GM20431 (cell line): ENCODE measurements at regions not wholly inside any gene's neighbourhood (a gene's known extent, or its start where the extent isn't known, plus 50 kb on each side); places are given as distances from the start of the nearest gene placed in this dataset.
"Not testable (repeated sequence)": the region's sequence is repeated elsewhere in the genome, so short reads cannot be mapped to it uniquely, and the experiment has no call there.

ENCODE experiments used
- in situ Hi-C: fragments of 300-500 bp; cut with MseI, MboI; formaldehyde crosslinking; loops from one replicate; pipeline ENCODE4 v1.15.0; 2020; ENCODE audit warnings: low sequenced_read_pairs; ENCODE audit not compliant: unreplicated experiment

- in situ Hi-C loops: not testable (repeated sequence)
Observed at GRCh38 chr11:79606461-79606860, 165.6 kb upstream of the TENM4 start.

DNA sequence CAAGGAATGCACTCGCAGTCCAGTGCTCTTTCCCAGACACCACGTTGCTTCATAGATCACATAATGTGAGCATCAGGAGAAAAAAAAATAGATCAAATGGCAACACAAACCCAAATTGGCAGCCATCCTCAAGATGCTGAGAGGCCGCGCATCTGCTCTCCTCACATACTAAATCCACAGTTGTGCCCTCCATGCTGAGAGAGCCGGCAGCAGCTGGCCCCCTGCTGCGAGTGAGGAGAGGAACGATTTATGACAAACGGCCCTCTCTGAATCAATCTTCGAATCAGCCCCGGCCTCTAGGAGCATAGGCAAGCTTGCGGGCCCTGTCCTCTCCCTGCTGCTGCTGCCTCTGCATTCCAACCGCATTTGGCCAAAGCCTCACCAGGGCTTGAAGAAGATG, 159.9 kb upstream of the TENM4 start:
- in situ Hi-C loops: no loop called here

DNA sequence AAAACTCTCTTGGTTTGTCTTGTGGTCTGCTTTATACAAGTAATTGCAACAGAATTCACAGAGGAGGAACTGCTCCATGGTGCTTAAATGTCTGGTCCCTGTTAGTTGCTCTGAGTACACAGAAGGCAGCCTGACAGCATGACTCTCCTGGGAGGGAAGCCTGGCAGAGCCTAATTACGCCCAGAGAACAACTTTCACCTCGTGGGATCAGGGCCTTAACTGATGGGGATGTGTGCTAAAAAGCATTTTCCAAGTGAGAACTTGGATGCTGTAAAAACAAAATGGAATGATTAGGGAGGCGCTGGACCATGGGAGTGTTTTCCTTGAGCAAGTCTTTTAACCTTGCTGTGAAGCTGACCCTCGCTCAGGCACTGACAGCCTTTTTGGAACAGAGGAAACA, 154.0 kb upstream of the TENM4 start:
- in situ Hi-C loops: no loop called here

DNA sequence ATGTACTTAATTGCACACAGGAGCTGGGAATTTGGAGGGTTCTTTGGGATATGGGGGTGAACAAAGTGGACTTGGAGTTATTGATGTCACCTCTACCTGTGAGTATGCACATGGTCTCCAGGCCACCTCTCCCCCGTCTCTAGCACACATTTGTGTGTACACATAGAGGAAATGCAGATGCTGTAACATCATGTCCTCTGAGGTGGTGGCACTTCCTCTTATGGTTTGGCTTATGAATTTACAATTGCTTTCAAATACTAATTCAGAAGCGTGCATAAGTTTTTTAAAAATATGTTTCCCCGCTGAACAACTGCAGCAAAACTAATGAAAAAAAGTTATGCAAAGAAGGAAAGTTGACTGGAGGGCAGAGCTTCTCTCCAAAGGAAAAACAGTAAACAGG, 152.0 kb upstream of the TENM4 start:
- in situ Hi-C loops: no loop called here

DNA sequence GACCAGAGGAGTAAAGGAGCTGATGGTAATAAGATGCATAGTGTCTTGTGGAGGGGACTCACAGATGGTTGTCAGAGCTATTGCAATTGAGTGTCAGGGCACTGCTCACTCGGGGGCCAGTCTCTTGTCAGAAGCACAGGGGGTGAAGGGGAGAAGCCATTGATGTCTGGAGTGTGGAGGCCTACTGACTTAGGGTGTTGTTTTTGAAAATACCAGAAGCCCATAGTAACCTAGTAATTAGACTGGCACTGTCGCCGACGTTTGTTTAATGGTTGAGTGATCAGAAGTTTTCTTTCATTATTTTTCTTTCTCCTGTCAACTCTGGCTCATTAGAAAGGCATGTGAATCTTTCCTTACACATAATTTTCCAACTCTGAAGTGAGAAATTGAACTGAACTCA, 151.6 kb upstream of the TENM4 start:
- in situ Hi-C loops: no loop called here

DNA sequence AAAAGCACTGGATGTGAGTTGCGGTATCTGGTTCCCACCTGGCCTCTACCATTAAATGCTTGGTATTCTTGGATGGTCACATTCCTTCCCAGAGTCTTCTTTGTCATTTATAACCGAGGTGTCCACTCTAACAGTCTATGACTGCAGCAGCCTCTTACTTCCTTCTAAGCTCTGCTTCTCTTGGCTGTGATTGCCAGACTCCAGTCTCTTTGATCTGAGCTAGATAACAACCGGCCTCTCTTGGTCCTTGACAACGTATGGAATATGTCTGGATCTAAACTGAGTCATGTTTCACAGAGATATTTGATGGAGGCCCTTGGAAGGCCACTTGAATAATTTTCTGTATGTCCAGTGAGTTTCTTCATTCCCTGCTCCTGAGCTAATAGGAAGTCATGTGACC, 141.6 kb upstream of the TENM4 start:
- in situ Hi-C loops: no loop called here

- in situ Hi-C loops: no loop called here
Observed at GRCh38 chr11:79579063-79579462, 138.2 kb upstream of the TENM4 start.

DNA sequence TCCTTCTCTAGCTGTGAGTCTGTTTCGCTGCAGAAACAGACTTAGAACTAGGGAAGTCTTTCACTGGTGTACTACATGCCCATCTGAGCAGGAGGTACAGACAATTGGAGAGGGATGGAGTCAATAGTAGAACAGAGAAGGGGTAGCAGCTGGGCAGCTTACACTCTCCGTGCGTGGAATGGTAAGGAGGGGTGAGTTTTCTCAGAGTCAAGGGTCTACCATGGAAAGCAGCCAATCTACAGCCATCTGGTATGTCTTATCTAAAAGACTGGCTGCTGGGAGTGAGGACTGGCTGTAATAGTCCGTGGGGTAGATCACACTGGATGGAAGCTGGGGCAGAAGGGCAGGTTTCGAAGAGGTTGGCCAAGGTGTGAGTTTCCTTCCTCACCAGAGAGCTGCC, 137.3 kb upstream of the TENM4 start:
- in situ Hi-C loops: no loop called here

DNA sequence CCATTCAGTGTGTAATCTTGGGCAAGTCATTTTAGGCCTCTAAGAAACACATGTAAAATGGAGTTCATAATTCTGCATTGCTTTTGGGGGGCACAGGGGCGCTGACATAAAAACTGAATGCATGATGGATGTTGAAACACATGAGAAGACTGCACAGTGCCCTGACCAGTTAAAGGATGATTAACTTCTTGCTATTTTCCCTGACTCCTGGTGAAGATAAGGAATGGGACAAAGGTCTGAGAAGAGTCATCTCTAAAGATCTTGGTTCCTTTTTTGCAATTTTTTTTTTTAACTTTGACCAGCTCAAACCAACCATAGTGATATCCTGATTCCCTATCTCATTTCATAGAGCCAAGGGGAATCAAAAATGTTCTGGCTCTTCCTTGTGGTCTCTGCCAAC, 134.9 kb upstream of the TENM4 start:
- in situ Hi-C loops: no loop called here

- in situ Hi-C loops: no loop called here
Observed at GRCh38 chr11:79570104-79570503, 129.3 kb upstream of the TENM4 start.

GRCh38 chr11:79564288-79564925, 123.6 kb upstream of the TENM4 start:
- in situ Hi-C loops: no loop called here

DNA sequence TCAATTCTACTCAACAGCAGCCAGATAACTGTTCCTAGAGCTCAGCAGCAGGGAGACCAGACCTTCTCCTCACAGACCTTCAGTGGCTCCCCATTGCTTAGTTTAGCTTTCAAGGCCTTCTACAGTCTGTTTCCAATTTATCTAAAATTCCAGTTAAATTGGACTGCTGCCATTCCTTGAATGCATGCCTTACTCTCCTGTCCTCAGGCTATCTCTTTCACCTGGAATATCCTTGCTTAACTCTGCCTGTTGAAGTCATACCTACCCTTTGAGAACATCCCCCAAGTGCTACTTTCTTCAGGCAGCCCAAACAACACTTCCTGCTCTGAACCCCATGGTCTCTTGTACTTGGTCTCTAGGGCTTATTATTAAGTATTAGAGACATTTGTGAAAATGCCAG, 120.7 kb upstream of the TENM4 start:
- in situ Hi-C loops: no loop called here

DNA sequence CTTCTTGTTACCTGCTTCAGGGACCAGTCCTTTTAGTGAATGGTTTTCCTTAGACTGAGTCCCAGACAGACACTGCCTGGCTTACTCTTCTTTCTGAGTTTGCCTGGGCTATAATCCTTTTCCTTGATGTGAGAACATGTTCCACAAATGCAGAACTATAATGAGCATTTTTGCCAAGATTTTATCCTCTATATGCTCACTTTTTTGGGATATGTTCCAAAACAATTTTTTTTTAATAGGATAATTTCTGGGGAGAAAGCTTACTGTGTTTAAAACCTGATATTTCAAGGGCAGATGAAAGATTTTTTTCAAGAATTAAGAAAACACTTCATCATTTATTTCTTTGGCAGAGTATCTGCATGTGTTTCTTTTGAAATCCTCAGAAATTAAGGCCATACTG, 110.0 kb upstream of the TENM4 start:
- in situ Hi-C loops: no loop called here

- in situ Hi-C loops: no loop called here
Observed at GRCh38 chr11:79547256-79547655, 106.4 kb upstream of the TENM4 start.

DNA sequence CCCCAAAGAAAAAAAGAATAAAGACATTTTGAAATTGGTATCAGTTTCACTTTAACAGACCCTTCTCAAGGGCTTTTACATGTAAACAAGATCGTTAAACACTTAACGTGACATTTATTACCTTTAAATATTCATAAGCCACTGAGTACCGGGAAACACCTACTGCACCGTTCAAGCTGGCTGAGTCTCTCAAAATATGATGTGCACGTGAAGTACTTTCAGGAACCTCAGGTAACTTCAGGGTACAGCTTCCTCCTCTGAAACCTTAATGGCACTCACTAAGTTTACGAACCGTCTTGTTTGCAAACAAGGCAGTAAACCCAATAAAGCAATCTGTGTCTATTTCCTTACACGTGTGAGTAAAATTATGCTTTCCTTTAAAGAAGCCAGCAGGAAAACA, 105.5 kb upstream of the TENM4 start:
- in situ Hi-C loops: no loop called here

- in situ Hi-C loops: no loop called here
Observed at GRCh38 chr11:79544361-79544760, 103.5 kb upstream of the TENM4 start.

- in situ Hi-C loops: no loop called here
Observed at GRCh38 chr11:79543101-79543500, 102.3 kb upstream of the TENM4 start.

DNA sequence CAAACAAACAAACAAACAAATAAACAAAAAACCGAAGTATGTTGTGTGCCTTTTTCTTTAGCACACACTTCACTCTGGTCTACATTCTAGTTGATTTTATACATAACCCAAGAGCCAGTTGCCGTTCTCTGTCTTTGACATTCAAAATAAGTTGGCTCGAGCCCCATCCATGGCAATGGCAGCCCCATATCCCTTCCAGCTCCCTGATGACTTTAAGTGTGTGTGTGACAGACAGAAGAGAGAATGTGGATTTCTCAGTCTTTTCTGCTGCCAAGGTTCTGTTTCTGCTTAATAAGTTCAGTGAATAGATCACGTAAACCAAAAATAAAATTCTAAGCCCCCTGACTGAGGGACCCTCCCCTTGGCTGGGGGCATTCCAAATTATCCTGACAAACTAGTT, 100.6 kb upstream of the TENM4 start:
- in situ Hi-C loops: no loop called here

- in situ Hi-C loops: no loop called here
Observed at GRCh38 chr11:79538775-79539174, 97.9 kb upstream of the TENM4 start.

DNA sequence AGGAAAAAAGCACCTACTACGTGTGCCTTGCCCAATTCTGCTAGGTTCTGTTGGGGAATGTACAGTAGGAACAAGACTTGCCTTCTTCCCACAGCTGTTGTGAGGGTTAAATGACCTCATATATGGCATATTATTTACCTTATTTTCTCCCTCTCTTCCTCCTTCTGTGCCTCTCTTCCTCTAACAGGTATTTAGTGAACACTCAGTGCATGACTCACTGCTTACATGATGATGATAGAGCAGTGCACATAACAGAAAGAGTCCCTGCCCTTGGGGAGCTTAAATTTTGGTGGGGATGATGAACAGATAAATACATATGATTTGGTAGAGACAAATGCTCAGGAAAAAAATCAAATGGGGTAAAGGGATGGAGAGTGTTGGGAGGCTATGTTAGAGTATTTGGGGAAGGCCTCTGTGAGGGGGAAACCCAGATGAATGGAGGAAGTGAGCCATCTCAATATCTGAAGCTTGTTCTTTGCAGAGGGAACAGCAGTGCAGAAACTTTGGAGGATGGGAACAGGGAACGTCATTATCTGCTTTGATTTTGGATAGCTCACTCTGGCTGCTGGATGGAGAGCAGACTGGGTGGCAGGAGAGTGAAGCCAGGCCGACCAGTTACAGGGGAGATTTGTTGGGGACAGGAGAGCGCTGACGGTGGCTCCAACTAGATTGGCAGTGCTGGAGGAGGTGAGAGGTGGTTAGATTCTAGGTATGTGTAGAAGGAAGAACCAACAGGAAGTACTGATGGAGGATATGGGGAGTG, 95.5 kb upstream of the TENM4 start:
- in situ Hi-C loops: no loop called here

DNA sequence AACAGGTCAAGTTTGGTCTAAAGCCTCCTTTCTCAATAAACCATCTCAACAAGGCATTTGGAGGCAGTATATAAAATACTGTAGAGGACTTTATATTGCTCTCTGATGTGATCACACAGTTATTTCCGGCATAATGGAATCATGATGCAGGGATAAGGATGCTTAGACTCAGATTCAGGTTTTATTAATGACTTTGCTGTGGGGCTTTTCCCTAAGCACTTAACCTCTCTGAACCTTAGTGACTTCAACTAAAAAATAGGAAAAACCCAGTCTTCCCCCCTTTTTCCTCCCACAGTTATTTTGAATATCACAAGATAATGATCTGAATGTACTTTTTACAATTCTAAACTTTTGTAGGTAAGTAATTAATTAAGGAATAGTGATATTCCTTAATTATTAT, 94.8 kb upstream of the TENM4 start:
- in situ Hi-C loops: no loop called here

DNA sequence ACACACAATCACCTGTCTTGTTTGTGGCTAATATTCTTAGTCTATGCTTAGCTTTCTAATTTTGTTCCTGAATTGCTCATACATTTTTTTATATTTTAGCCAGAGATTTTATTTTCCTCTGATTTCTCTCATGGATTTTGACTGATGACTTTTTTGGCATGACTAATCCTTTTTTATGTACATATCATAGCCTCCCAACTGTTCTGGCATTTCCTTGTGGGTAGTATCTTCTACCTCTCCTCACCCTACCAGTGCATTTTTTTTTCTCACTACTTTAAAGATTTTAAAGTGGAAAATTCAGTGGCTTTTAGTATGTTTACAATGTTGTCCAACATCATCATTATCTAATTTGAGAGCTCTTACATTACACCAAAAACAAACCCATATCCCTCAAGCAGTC, 84.4 kb upstream of the TENM4 start:
- in situ Hi-C loops: no loop called here
